SIG-M5 treated with dmso at 0.1 percent for 504 hours (cell line): ENCODE measurements at regions not wholly inside any gene's neighbourhood (a gene's known extent, or its start where the extent isn't known, plus 50 kb on each side); places are given as distances from the start of the nearest gene placed in this dataset.

Experiments
- DNase-seq: peaks from one replicate; lab custom pipeline; 2025; ENCODE audit not compliant: unreplicated experiment; lab: John Stamatoyannopoulos, UW

GRCh38 chr12:105978276-105978675 lies 160.5 kb downstream of the NUAK1 start:
- no peak for DNase-seq

- DNase-seq: no peak
These were observed 160.1 kb downstream of the NUAK1 start for GRCh38 chr12:105978686-105979085.

GRCh38 chr12:105980085-105980484 lies 158.7 kb downstream of the NUAK1 start:
- no peak for DNase-seq

GRCh38 chr12:105980533-105980932 lies 158.2 kb downstream of the NUAK1 start:
- DNase-seq: no peak

GRCh38 chr12:105982022-105982421 lies 156.7 kb downstream of the NUAK1 start:
- DNase-seq: no peak

GRCh38 chr12:105983622-105984320 lies 155.0 kb downstream of the NUAK1 start:
- DNase-seq: no peak

GRCh38 chr12:105985383-105985782 lies 153.4 kb downstream of the NUAK1 start:
- DNase-seq: no peak

- DNase-seq: no peak
These were observed 151.7 kb downstream of the NUAK1 start for GRCh38 chr12:105986779-105987684.

- DNase-seq: no peak
These were observed 151.1 kb downstream of the NUAK1 start for GRCh38 chr12:105987685-105988035.

- no peak for DNase-seq
These were observed 145.7 kb downstream of the NUAK1 start for GRCh38 chr12:105992849-105993740.

GRCh38 chr12:105993766-105994555 lies 144.8 kb downstream of the NUAK1 start:
- no peak for DNase-seq

- no peak for DNase-seq
These were observed 142.8 kb downstream of the NUAK1 start for GRCh38 chr12:105995961-105996431.

GRCh38 chr12:105998561-105998960 lies 140.2 kb downstream of the NUAK1 start:
- no peak for DNase-seq

GRCh38 chr12:106000382-106001104 lies 138.2 kb downstream of the NUAK1 start:
- DNase-seq: no peak

- no peak for DNase-seq
These were observed 137.5 kb downstream of the NUAK1 start for GRCh38 chr12:106001105-106001836.

GRCh38 chr12:106001837-106002218 lies 136.9 kb downstream of the NUAK1 start:
- no peak for DNase-seq

- no peak for DNase-seq
These were observed 135.5 kb downstream of the NUAK1 start for GRCh38 chr12:106003297-106003696.

GRCh38 chr12:106004289-106004688 lies 134.5 kb downstream of the NUAK1 start:
- DNase-seq: no peak

- no peak for DNase-seq
These were observed 132.4 kb downstream of the NUAK1 start for GRCh38 chr12:106006382-106006781.
